PFSK-1 (cell line): ENCODE measurements at regions not wholly inside any gene's neighbourhood (a gene's known extent, or its start where the extent isn't known, plus 50 kb on each side); places are given as distances from the start of the nearest gene placed in this dataset.

ENCODE experiments used
- FOXP2 ChIP-seq: optimal IDR thresholded peaks from 2 replicates; pipeline ENCODE3; 2011; ENCODE audit warnings: borderline replicate concordance, control low read depth, inconsistent platforms; ENCODE audit not compliant: insufficient read depth; ENCODE audit errors: extremely low read length, extremely low read depth
- POLR2AphosphoS5 ChIP-seq: IDR thresholded peaks from 2 replicates; pipeline ENCODE4 v1.6.1; 2012; ENCODE audit warnings: low read depth, mild to moderate bottlenecking, control low read depth, low read length, moderate library complexity
- SIN3A ChIP-seq: IDR thresholded peaks from 2 replicates; pipeline ENCODE4 v1.6.1; 2012; ENCODE audit warnings: mild to moderate bottlenecking, low read length, moderate library complexity, borderline replicate concordance; ENCODE audit not compliant: insufficient read depth
- TAF1 ChIP-seq: IDR thresholded peaks from 2 replicates; pipeline ENCODE4 v1.6.1; 2012; ENCODE audit warnings: low read length, control low read depth, borderline replicate concordance; ENCODE audit not compliant: insufficient read depth
- TF ChIP-seq, protein P1 (sequence below), 2 experiments: IDR thresholded peaks; 2 replicates each; pipeline versions ENCODE4 v1.6.1 to v1.8.0; 2011 to 2012; ENCODE audit warnings: low read depth in 2 of 2, low read length in 2 of 2, control low read depth in 1 of 2, inconsistent platforms in 1 of 2, mild to moderate bottlenecking in 1 of 2, moderate library complexity in 1 of 2; ENCODE audit not compliant: insufficient read depth in 1 of 2

DNA sequence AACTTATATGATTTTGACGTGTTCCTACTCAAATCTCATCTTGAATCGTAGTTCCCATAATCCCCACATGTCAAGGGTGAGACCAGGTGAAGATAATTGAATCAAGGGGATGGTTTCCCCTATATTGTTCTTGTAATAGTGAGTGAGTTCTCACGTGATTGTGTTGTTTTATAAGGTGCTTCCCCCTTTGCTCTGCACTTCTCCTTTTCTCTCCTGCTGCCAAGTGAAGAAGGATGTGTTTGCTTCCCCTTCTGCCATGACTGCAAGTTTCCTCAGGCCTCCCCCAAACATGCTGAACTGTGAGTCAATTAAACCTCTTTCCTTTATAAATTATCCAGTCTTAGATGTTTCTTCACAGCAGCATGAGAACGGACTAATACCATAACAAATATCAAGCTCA lies 83.2 kb downstream of the MANEA start:
- TF ChIP-seq, protein P1, sequence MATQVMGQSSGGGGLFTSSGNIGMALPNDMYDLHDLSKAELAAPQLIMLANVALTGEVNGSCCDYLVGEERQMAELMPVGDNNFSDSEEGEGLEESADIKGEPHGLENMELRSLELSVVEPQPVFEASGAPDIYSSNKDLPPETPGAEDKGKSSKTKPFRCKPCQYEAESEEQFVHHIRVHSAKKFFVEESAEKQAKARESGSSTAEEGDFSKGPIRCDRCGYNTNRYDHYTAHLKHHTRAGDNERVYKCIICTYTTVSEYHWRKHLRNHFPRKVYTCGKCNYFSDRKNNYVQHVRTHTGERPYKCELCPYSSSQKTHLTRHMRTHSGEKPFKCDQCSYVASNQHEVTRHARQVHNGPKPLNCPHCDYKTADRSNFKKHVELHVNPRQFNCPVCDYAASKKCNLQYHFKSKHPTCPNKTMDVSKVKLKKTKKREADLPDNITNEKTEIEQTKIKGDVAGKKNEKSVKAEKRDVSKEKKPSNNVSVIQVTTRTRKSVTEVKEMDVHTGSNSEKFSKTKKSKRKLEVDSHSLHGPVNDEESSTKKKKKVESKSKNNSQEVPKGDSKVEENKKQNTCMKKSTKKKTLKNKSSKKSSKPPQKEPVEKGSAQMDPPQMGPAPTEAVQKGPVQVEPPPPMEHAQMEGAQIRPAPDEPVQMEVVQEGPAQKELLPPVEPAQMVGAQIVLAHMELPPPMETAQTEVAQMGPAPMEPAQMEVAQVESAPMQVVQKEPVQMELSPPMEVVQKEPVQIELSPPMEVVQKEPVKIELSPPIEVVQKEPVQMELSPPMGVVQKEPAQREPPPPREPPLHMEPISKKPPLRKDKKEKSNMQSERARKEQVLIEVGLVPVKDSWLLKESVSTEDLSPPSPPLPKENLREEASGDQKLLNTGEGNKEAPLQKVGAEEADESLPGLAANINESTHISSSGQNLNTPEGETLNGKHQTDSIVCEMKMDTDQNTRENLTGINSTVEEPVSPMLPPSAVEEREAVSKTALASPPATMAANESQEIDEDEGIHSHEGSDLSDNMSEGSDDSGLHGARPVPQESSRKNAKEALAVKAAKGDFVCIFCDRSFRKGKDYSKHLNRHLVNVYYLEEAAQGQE (IDR thresholded peaks at IDR 0.05; ENCODE audit: insufficient read depth in 1 of 2, low read depth in 2 of 2, low read length in 2 of 2): no peak
- no peak for TF ChIP-seq POLR2AphosphoS5
- TF ChIP-seq TAF1: no peak
- TF ChIP-seq FOXP2: no peak
- no peak for TF ChIP-seq SIN3A

DNA sequence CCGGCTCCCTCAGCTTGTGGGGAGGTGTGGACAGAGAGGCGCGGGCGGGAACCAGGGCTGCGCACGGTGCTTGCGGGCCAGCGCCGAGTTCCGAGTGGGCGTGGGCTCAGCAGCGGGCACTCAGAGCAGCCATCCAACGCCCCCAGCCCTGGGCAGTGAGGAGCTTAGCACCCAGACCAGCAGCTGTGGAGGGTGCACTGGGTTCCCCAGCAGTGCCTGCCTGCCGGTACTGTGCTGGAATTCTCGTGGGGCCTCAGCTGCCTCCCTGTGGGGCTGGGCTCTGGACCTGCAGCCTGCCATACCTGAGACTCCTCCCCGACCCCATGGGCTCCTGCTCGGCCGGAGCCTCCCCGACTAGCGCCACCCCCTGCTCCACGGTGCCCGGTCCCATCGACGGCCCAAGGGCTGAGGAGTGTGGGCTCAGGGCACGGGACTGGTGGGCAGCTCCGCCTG lies 92.7 kb downstream of the MANEA start:
- TF ChIP-seq SIN3A: no peak
- TF ChIP-seq POLR2AphosphoS5: no peak
- TF ChIP-seq FOXP2: no peak
- TF ChIP-seq TAF1: no peak
- TF ChIP-seq, protein P1 (IDR thresholded peaks at IDR 0.05; ENCODE audit: insufficient read depth in 1 of 2, low read depth in 2 of 2, low read length in 2 of 2): no peak

DNA sequence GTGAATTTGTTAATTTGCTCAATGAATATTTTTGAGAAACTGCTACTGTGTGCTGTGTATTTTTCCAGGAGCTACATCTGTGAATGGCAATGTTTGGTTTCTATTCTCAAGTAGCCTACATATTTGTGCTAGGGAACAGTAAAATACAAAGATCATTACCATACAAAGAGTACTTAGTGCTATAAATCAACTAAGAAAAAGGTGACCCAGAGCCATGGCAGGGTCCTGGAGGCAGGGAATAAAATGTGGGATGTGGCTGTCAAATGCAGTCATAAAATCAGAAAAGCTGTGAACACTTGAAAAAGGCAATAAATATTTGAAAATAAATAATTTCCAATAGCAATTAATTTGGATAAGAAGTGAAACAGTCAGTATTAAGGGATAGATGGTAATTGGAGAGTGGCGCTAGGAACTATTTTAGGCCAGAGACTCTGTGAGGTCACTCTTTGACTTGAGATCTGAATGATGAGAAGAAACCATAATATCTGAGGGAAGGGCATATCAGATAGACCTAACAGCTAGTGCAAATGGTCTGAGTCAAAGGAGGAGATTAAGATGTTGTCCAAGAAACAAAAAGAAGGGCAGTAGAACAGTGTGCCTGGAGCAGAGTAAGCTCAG lies 98.8 kb downstream of the MANEA start:
- TF ChIP-seq, protein P1 (IDR thresholded peaks at IDR 0.05; ENCODE audit: insufficient read depth in 1 of 2, low read depth in 2 of 2, low read length in 2 of 2): no peak
- TF ChIP-seq POLR2AphosphoS5: no peak
- TF ChIP-seq SIN3A: no peak
- TF ChIP-seq TAF1: no peak
- TF ChIP-seq FOXP2: no peak

DNA sequence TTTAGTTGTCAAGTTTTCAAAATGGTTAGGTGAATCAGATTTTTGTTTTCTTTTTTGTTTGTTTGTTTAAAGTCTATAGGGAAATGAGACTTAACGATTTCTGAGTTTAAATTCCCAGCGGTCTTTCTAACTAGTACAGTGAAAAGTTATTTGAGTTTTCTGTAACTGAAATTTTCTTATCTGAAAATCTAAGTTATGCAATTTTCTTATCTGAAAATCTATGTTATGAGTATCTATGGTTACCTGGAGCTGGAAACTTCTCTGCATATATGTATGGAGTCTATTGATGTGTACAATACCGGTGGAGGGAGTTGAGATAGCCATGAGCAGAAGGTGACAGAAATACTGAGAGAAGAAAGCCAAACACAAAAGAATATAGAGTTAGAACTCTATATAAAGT lies 102.6 kb downstream of the MANEA start:
- TF ChIP-seq POLR2AphosphoS5 (no peak), TAF1 (no peak), SIN3A (no peak), FOXP2 (no peak)
- TF ChIP-seq, protein P1 (IDR thresholded peaks at IDR 0.05; ENCODE audit: insufficient read depth in 1 of 2, low read depth in 2 of 2, low read length in 2 of 2): no peak
